NCI-H748 treated with DMSO at 0.1 percent for 48 hours (cell line): ENCODE measurements at regions not wholly inside any gene's neighbourhood (a gene's known extent, or its start where the extent isn't known, plus 50 kb on each side); places are given as distances from the start of the nearest gene placed in this dataset.

Experiments used
- DNase-seq: peaks from one replicate; lab custom pipeline; 2025; lab: John Stamatoyannopoulos, UW

DNA sequence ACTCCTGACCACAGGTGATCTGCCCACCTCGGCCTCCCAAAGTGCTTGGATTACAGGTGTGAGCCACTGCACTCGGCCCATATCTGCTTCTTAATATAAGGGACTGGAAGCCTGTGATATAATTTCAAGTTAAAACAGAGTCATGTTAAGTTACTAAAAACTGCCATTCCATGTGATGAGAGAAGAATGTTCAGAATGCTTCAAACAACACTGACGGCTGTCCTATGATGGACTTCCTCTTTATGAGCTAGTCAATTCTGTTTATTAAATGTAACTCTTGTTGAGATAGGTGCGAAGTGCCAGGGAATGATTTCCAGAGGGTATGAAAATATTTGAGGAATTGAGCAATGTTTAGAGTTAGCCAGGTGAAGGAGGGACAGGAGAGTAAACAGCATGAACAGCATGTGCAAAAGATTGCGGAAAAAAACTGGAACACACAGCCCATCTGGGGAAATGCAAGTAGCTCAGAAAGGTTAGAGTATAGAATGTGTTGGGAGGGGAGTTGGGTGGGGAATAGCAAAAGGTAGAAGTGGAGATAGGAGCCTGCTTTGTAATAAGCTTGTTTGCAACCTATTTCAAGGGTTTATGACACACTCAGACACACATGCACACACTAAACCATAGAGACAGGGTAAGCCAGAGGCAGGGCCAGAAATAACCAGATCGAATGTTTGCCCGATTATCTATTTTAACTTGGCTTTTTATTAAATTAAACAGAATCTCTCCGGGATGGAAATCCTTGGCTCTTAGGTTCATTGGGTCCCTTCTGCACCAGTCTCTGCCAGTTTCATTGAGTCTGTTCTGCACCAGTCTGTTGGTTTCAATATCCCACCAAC lies 135.6 kb upstream of the COX10 start:
- DNase-seq = no peak

- no peak for DNase-seq
Measured at GRCh38 chr17:13939222-13939621, 130.1 kb upstream of the COX10 start.

GRCh38 chr17:13940858-13941665 lies 128.2 kb upstream of the COX10 start:
- no peak for DNase-seq

DNA sequence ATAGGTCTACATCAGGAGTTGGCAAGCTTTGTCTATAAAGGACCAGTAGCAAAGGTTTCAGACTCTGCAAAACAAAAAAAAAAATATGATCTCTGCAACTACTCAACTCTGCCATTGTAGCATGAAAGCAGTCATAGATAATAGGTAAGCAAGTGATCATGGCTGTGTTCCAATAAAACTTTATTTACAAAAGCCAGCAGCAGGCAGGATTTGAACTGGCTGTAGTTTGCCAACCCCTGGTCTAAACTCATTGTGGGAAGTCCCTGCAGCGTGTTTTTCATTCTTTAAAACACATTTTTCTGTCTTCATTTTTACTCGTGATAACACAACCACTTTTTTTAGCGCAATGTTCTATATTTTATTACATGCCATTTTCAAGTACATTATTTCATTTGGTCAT lies 127.5 kb upstream of the COX10 start:
- DNase-seq = no peak

GRCh38 chr17:13943909-13944308 lies 125.4 kb upstream of the COX10 start:
- DNase-seq = no peak

- DNase-seq = no peak
Measured at GRCh38 chr17:13947499-13947898, 121.8 kb upstream of the COX10 start.

- peak; percentile 33 for DNase-seq
Measured at GRCh38 chr17:13952009-13952750, 117.1 kb upstream of the COX10 start.

- DNase-seq = no peak
Measured at GRCh38 chr17:13953841-13954240, 115.5 kb upstream of the COX10 start.

- no peak for DNase-seq
Measured at GRCh38 chr17:13957636-13958035, 111.7 kb upstream of the COX10 start.

DNA sequence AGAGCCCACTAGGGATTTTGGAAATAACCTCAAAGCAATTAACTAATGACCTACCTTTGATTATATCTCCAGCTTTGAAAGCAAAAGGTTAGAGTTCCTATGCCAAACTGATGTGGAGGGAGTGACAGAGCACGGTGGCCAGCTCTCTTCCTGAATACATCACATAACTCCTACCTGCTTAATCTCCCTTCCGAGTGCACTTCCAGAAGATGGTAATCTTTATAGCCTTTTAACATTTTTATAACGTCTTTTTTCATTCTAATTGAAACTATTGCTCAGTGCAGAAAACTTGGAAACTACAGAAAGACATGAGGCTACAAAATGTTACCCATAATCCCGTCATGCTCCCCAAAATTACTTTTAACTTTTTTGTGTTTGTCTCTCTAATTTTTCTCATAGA lies 110.5 kb upstream of the COX10 start:
- DNase-seq = no peak

GRCh38 chr17:13961265-13961664 lies 108.0 kb upstream of the COX10 start:
- DNase-seq = no peak

DNA sequence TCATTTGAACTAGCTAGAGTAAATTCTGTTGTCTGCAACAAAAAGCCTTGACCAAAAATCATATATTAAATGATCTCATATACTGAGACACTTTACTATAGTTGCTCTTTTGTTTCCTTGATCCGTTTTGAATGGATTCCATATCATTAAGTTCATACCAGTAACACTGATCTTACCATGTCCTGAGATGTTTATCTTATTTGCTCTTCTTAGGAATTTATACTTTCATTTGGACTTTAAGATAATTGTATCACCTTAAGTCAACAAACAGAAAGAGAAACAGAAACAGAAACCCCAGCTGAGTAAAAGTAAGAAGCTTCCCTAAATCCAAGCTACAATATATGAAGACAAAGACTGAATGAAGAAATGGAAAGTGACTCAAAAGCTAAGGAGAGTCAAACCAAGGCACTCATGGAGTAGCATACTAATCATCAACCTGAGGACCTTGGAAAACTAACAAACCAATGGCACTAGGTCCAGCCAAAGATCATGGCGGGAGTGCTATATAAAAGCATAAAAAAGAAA lies 106.5 kb upstream of the COX10 start:
- DNase-seq = no peak

DNA sequence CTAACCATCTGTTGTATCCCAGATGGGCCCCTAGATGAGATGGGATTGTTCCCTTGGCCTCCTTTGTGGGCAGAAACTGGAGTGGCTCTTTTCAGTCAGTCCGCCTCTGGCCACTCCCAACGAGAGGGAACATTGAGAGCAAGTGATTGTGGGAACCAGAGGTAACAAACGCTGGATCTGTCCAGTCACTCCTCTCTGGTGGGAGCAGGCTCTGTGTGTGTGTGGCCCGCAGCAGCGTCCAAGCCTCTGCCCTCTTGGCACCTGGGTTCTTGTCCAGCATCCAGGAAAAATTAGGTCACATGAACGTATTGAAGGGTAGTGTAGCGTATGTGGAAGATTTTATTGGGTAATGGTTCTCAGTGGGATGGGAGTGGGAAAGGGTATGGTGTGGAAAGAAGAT lies 101.9 kb upstream of the COX10 start:
- DNase-seq = no peak

GRCh38 chr17:13970531-13970930 lies 98.8 kb upstream of the COX10 start:
- DNase-seq = no peak

GRCh38 chr17:13973960-13974651 lies 95.2 kb upstream of the COX10 start:
- DNase-seq = no peak

DNA sequence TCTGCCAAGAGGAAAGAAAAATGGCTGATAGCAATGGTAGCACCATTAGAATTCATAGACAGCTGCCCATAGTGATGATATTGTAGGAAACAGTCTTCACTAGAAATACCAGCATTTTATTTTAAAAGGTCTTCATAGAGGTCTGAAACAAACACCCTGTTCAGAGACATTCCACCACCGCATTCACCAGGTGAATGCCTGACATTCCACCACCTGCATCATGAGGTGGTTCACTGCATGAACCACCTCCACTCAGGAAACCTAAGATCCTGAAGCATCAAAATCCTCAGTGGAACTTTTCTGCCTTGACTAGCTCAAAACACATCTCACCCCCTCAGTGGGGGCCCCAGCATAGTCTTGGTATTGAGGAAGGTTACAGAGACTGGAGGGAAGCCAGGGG lies 91.5 kb upstream of the COX10 start:
- DNase-seq = no peak

DNA sequence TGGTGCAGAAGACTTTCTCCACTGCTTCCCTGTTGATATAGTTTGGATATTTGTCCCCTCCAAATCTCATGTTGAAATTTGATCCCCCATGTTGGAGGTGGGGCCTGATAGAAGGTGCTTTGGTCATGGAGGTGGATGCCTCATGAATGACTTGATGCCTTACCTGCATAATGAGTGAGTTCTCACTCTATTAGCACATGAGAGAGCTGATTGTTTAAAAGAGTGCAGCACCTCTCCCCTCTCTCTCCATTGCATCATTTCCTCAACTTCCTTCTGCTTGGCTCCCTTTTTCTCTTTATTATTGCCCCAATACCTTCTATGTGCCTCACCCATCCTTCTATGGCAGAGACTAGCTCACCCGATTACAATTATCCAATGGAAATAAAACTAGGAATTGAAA lies 90.8 kb upstream of the COX10 start:
- DNase-seq = no peak

DNA sequence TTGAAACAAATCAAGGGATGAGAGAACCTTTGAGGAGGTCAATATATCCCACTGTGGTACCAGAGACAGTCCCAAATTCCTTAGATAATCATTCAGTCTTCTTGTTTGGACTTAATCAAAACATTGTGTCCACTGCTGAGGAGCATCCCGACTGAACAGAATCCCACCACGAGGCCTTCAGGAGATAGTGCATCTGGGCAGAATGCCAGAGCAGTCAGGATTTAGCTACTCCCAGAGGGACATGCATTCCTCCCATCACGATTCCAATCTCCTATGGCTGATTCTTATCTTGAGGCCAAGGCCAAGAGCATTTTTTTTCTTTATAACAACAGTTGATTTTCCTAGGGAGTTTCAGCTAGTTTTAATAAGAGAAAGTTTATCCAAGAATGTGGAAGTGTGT lies 87.4 kb upstream of the COX10 start:
- no peak for DNase-seq

- DNase-seq = no peak
Measured at GRCh38 chr17:13984956-13985355, 84.3 kb upstream of the COX10 start.

DNA sequence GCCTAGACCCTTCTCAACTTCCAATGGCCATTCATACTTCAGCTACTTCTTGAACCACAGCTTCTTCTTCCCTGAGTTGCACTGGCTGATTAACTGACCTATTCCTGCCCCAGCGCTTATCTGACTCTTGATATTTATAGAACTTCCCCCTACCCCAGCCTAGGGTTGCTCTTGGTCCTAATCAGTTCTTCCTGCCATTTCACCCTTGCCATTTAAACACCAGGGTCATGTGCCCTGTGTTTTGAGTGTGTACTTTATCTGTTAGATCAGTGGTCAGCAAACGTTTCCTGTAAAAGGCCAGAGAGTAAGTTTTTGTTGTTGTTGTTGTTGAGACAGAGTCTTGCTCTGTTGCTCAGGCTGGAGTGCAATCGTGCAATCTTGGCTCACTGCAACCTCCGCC lies 82.4 kb upstream of the COX10 start:
- no peak for DNase-seq

DNA sequence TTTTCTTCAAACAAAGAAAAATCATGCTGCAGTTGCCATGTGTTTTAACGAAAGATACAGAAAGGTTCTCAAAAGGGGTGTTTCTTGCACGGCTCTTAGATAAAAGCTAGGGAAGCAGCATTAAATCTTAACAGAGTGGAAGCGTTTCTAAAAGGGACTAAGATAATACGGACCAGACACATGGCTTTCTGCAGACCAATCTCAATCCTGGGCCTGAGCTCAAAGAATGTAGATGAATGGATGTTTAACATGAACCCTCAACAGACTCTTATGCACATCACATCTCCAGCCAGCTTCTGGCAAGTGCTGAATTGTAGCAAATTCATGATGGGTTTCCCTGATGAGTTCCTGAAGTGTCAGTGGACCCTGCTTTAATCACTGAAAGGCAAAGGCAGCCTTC lies 80.2 kb upstream of the COX10 start:
- no peak for DNase-seq

DNA sequence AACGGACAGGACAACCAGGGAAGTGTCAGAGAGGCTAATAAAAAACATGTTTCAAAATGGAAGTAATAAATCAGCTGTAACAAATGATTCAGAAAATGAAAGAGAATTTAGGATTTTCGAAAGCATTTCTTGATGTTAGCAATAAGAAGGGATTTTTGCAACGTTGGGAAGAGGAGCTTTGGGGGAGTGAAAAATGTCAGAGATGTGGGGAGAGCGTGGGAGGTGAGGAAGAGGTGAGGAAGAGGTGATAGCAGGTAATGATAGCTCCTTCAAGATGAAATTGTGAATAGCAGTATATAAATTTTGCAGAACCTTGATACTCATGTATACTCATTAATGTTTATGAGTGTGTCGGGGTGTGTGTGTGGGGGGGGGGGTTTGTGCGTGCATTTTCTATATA lies 76.2 kb upstream of the COX10 start:
- no peak for DNase-seq
